Islet precursor cell (in vitro differentiated cells): ENCODE measurements at regions not wholly inside any gene's neighbourhood (a gene's known extent, or its start where the extent isn't known, plus 50 kb on each side); places are given as distances from the start of the nearest gene placed in this dataset.
"Not testable (repeated sequence)": the region's sequence is repeated elsewhere in the genome, so short reads cannot be mapped to it uniquely, and the experiment has no call there.

Source experiments
- DNase-seq: peaks from one replicate; pipeline ENCODE4 v3.0.0-alpha.2; 2018

GRCh38 chr3:34844323-34844620, 795.1 kb upstream of the ARPP21 start:
- DNase-seq = no peak

GRCh38 chr3:34851137-34851536, 788.2 kb upstream of the ARPP21 start:
- DNase-seq = no peak

DNA sequence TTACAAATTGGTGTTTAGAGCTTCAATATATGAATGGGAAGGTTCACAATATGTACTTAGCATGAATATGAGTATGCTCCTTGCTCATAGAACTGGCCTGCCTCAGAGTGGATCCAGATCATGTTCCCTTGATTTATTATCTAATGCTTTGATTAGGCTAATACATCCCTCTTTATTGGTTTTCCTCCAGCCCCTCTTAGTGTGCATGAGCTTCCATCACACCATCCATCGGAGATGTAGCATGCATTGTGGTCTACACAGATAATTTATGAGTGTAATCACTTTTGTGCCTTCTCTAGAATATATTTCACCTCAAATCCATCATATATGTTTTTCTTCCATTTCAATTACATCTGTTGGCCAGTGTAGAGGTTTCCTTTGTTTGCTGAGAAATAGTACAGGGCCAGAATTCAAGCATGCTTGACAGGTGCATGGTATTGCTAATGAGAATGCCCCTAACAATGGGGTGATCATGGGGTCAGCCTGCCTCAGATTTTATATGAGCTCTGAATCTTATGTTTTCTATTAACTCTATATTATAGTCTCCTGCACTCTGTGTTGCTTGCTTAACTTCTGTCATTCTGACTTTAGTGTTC, 786.4 kb upstream of the ARPP21 start:
- DNase-seq = no peak

GRCh38 chr3:34856081-34856947, 783.0 kb upstream of the ARPP21 start:
- no peak for DNase-seq

DNA sequence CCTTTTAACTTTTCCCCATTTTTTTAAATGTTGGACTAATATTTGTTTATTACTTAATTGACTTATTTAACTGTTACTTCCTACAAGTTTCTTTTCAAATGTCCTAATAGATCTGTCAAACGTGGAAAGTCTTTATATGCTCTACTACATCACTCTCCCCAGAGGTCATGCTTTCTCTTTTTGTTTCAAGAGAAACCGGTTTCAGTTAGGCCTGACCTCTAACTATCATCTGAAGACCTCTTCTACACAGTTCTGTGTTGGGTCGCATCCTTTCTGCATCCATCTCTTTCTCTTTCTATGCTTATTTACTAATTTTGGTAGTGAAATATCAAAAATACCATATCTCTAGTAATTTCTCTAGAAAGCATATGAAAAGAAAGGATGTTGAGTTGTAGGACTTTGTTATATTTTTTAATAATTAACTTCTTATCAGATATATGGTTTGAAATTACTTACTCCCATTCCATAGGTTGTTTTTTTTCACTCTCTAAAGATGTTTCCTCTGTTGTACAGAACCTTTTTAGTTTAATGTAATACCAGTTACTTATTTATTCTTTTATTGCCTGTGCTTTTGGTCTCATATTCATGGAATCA, 781.2 kb upstream of the ARPP21 start:
- no peak for DNase-seq

- DNase-seq = no peak
These were observed 779.6 kb upstream of the ARPP21 start for GRCh38 chr3:34859746-34860145.

DNA sequence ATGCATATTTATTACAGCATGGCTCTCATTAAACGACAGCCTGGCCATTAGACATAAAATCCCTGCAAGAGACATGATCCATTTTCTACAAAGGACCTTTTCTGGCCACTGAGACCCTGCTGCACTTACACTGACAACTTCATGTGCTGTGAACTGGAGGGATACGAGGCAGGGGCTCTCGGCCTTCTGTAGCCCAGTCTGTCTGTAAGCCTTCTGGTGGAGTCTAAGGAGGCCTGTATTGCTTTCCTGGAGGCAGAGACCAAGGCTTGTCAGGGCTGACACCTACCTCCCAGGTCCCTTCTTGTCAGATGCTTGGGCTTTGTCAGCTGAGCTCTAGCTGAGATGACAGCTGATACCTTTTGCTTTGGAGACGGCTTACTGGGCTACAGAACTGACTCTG, 776.9 kb upstream of the ARPP21 start:
- no peak for DNase-seq

DNA sequence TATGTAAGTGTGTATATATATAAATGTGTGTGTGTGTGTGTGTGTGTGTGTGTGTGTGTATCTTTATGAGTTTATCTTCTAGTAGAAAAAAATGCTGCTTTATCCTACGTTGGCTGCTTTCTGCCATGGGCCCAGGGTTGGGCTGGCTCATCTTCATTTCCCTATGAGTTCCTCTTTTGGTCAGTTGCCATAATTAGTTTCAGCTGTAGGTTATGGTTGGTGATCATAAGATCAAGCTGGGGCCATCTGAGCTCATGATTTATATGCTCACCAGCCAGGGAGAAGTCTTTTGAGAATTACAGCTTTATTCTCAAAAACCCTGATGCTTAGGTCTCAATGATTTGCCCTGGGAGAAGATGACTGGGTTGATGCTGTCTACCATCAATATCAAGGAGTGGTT, 775.8 kb upstream of the ARPP21 start:
- DNase-seq = no peak

GRCh38 chr3:34864011-34864410, 775.3 kb upstream of the ARPP21 start:
- DNase-seq = no peak

- DNase-seq = no peak
These were observed 774.0 kb upstream of the ARPP21 start for GRCh38 chr3:34865346-34865745.

DNA sequence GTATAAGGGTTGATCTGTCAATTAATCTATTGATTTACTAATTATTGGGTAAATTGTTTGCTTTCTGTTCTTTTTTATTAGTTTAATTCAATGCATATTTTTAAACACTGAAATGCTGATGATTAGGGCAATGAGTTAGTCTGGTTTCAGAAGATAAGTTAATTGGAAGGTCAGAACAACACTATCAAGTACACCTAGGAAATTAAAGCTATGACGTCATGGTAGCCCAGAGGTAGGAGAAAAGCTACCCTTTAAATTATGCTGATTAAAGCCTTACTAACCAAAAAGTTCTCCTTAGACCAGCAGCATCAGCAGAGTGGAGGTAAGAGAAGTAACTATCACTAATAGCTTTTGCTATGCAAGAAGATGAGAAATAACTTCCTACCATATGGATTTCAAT, 770.4 kb upstream of the ARPP21 start:
- DNase-seq = no peak

GRCh38 chr3:34869696-34870095, 769.6 kb upstream of the ARPP21 start:
- DNase-seq = no peak

DNA sequence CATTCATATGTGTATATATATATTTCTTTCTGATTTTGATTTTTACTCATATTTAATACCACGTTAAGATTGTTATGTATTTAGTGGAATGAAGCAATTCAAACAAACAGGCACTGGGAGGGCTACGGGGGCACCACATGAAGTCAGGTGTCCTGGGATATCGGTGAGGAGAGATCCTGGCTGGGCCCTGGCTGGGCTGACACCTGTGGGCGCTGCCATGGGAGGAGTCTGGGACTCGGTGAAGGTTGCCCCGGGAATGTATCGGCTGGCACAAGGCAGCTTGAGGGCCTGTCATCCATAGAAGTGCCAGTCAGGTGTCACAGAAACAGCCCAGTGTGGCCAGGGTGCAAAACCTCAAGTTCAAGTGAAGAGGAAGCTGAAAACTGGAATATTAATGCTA, 766.9 kb upstream of the ARPP21 start:
- no peak for DNase-seq

GRCh38 chr3:34876997-34877396, 762.3 kb upstream of the ARPP21 start:
- no peak for DNase-seq

DNA sequence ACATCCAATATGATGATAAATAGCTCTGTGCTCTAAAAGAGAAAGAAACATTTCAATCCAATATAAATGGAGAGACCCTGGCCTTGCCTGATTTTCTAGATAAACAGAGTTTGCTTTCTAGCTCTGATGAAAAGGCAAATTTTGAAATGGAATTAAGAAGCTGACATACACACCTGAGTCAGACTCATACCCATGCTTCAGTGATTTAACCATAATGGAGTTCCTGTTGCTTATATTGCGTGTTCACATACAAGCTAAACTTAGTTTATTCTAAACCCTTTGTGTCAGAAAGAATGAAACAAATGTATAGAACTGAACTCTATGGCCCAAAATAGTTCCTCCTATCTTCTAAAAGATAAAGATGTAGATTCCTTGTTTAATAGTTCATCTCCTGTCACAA, 760.8 kb upstream of the ARPP21 start:
- no peak for DNase-seq

- DNase-seq = no peak
These were observed 758.3 kb upstream of the ARPP21 start for GRCh38 chr3:34881026-34881425.

- DNase-seq = no peak
These were observed 756.6 kb upstream of the ARPP21 start for GRCh38 chr3:34882764-34883163.

DNA sequence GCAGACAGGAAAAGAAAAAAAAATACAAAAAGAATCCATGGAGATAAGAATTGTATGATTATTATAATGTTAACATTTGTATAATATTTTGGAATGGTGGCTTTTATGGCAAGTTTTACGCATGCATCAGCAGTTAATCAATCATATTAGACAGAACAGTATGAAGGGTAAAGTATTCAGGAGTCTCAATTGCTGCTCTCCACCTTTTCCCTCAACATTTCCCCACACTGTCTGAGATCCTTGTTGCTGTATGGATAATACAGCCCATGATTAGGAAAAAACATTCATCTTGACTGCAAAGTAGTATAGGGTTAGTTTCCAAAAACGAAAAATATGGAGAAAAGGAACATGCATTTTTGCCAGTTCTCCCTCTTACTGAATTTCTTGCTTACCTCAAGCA, 755.3 kb upstream of the ARPP21 start:
- no peak for DNase-seq

DNA sequence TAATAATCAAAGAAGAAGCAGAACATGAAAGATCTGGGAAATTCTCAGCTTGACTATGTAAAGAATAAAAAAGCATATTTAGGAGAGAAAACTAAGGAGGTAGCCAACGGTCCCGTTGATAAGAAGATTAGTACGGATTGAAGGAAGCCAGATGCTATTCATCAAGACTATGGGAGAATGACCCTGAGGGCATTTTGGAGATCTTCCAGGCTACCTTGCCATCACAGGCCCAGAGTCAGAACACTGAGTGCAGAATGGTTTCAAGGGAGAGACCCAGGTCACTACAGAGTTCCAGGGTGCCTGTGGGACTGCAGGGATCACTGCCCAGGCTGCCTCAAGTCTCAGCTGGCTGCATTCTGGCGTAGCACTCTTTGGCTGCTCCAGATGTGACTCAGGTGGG, 752.9 kb upstream of the ARPP21 start:
- DNase-seq = peak; percentile 55

- no peak for DNase-seq
These were observed 749.7 kb upstream of the ARPP21 start for GRCh38 chr3:34889641-34890040.

DNA sequence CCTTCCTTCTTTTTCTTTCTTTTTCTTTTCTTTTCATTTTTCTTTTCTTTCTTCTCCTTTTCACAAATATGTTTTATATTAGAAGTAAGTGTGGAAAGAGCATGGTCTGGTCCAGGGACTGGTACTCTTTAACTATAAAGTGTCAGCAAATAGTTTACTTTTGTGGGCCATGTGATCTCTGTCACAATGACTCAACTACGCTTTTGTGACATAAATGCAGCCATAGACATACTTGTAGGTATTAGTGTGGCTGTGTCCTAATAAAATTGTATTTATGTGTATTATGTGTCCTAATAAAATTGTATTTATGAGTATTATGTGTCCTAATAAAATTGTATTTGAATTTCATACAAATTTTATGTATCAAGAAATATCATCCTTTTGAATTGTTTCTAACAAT, 749.1 kb upstream of the ARPP21 start:
- DNase-seq = no peak

- no peak for DNase-seq
These were observed 747.4 kb upstream of the ARPP21 start for GRCh38 chr3:34891941-34892340.

DNA sequence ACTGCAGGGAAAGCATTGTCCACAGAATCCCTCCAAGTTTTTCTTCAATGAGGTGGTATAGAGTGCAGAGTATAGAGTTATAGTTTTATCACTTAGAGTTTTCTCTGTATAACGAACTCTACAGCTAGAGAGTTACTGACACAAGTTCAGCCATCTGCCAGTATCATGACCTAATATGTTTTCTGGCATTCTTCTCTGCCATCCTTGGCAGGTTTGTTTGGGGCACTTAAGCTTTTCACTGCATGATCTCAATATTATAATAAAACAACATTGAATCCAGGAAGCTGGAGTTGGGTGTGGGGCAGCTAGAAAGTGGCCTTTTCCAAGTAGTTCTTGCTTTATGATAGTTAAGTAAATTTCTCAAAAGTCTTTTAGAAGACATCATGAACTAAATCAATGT, 743.5 kb upstream of the ARPP21 start:
- DNase-seq = no peak

- DNase-seq = not testable (repeated sequence)
These were observed 729.6 kb upstream of the ARPP21 start for GRCh38 chr3:34909679-34910078.

- DNase-seq = no peak
These were observed 720.3 kb upstream of the ARPP21 start for GRCh38 chr3:34919025-34919424.
